HUES48 (cell line): ENCODE measurements at regions not wholly inside any gene's neighbourhood (a gene's known extent, or its start where the extent isn't known, plus 50 kb on each side); places are given as distances from the start of the nearest gene placed in this dataset.
"Not testable (repeated sequence)": the region's sequence is repeated elsewhere in the genome, so short reads cannot be mapped to it uniquely, and the experiment has no call there.

Experiments used
- H3K27ac ChIP-seq: one replicate; pipeline ENCODE4 v1.7.0; 2013; ENCODE audit warnings: low read depth, low read length, inconsistent platforms
- H3K27me3 ChIP-seq: 2 replicates; pipeline ENCODE4 v1.6.1; 2013; ENCODE audit warnings: mild to moderate bottlenecking, low read length; ENCODE audit not compliant: control insufficient read depth, insufficient read depth
- H3K36me3 ChIP-seq: 2 replicates; pipeline ENCODE4 v1.6.1; 2013; ENCODE audit warnings: low read length; ENCODE audit not compliant: control insufficient read depth, insufficient read depth
- H3K4me1 ChIP-seq: 2 replicates; pipeline ENCODE4 v1.6.1; 2013; ENCODE audit warnings: mild to moderate bottlenecking, low read length; ENCODE audit not compliant: control insufficient read depth, insufficient read depth
- H3K4me3 ChIP-seq: 2 replicates; pipeline ENCODE4 v1.5.1; 2013; ENCODE audit warnings: mild to moderate bottlenecking, low read depth, low read length
- H3K9ac ChIP-seq: 2 replicates; pipeline ENCODE4 v1.6.1; 2013; ENCODE audit warnings: mild to moderate bottlenecking, low read depth, low read length, moderate library complexity
- H3K9me3 ChIP-seq: 2 replicates; pipeline ENCODE4 v1.6.1; 2013; ENCODE audit warnings: low read length; ENCODE audit not compliant: control insufficient read depth, insufficient read depth

GRCh38 chr19:28601723-28602440 is 611.1 kb downstream of the UQCRFS1 start:
- H3K27ac ChIP-seq = no peak overlapping the region

GRCh38 chr19:28598861-28599260 is 614.1 kb downstream of the UQCRFS1 start:
- Histone ChIP-seq H3K9ac (no peak overlapping the region), H3K36me3 (no peaks in the 10 kb centered on the region), H3K27me3 (no peaks in the 10 kb centered on the region), H3K9me3 (no peaks in the 10 kb centered on the region), H3K27ac (no peak overlapping the region), H3K4me1 (no peaks in the 10 kb centered on the region), H3K4me3 (no peak overlapping the region)

More at GRCh38 chr19:28601723-28602440, 611.1 kb downstream of the UQCRFS1 start:
- Histone ChIP-seq H3K9me3 (peaks cover 13% of the 10 kb centered on the region; the same call in 1 of the 2 replicates), H3K4me1 (no peaks in the 10 kb centered on the region), H3K4me3 (no peak overlapping the region), H3K36me3 (no peaks in the 10 kb centered on the region; the same call in 1 of the 2 replicates), H3K27me3 (no peaks in the 10 kb centered on the region), H3K9ac (no peak overlapping the region)

- Histone ChIP-seq H3K27ac (no peak overlapping the region), H3K27me3 (no peaks in the 10 kb centered on the region), H3K4me3 (no peak overlapping the region), H3K4me1 (no peaks in the 10 kb centered on the region), H3K9me3 (no peaks in the 10 kb centered on the region), H3K36me3 (no peaks in the 10 kb centered on the region), H3K9ac (no peak overlapping the region)
Observed at GRCh38 chr19:28596561-28597071, 616.3 kb downstream of the UQCRFS1 start.

- Histone ChIP-seq H3K4me1 (no peaks in the 10 kb centered on the region), H3K36me3 (no peaks in the 10 kb centered on the region), H3K4me3 (no peak overlapping the region), H3K27me3 (no peaks in the 10 kb centered on the region), H3K9ac (no peak overlapping the region), H3K27ac (no peak overlapping the region), H3K9me3 (no peaks in the 10 kb centered on the region)
Observed at GRCh38 chr19:28595722-28596480, 617.0 kb downstream of the UQCRFS1 start.

- Histone ChIP-seq H3K27me3 (no peaks in the 10 kb centered on the region), H3K4me1 (no peaks in the 10 kb centered on the region)
Observed at GRCh38 chr19:28594737-28595136, 618.2 kb downstream of the UQCRFS1 start.

GRCh38 chr19:28589991-28590411 is 623.0 kb downstream of the UQCRFS1 start:
- H3K9ac ChIP-seq, H3K36me3 ChIP-seq, H3K27me3 ChIP-seq, H3K4me1 ChIP-seq, H3K4me3 ChIP-seq, H3K27ac ChIP-seq, H3K9me3 ChIP-seq: not testable (repeated sequence)

More at GRCh38 chr19:28594737-28595136, 618.2 kb downstream of the UQCRFS1 start:
- Histone ChIP-seq H3K9ac (no peak overlapping the region), H3K4me3 (no peak overlapping the region), H3K27ac (no peak overlapping the region), H3K9me3 (no peaks in the 10 kb centered on the region), H3K36me3 (no peaks in the 10 kb centered on the region)

- Histone ChIP-seq H3K9ac (no peak overlapping the region), H3K36me3 (no peaks in the 10 kb centered on the region), H3K27ac (no peak overlapping the region), H3K4me1 (peaks cover 24% of the 10 kb centered on the region), H3K9me3 (no peaks in the 10 kb centered on the region), H3K27me3 (no peaks in the 10 kb centered on the region), H3K4me3 (no peak overlapping the region)
Observed at GRCh38 chr19:28586474-28586873, 626.5 kb downstream of the UQCRFS1 start.

GRCh38 chr19:28585796-28586195 is 627.2 kb downstream of the UQCRFS1 start:
- Histone ChIP-seq H3K4me3 (no peak overlapping the region), H3K27ac (no peak overlapping the region), H3K4me1 (peaks cover 26% of the 10 kb centered on the region), H3K36me3 (no peaks in the 10 kb centered on the region), H3K9ac (no peak overlapping the region), H3K9me3 (no peaks in the 10 kb centered on the region), H3K27me3 (no peaks in the 10 kb centered on the region)

GRCh38 chr19:28583713-28584112 is 629.2 kb downstream of the UQCRFS1 start:
- H3K9ac ChIP-seq = no peak overlapping the region
- H3K36me3 ChIP-seq = no peaks in the 10 kb centered on the region
- H3K9me3 ChIP-seq = no peaks in the 10 kb centered on the region
- no peaks in the 10 kb centered on the region for H3K27me3 ChIP-seq
- no peak overlapping the region for H3K27ac ChIP-seq
- no peak overlapping the region for H3K4me3 ChIP-seq
- H3K4me1 ChIP-seq = peaks cover 39% of the 10 kb centered on the region

- Histone ChIP-seq H3K4me3 (no peak overlapping the region), H3K27ac (no peak overlapping the region), H3K4me1 (peaks cover 39% of the 10 kb centered on the region), H3K27me3 (no peaks in the 10 kb centered on the region), H3K9me3 (no peaks in the 10 kb centered on the region), H3K36me3 (no peaks in the 10 kb centered on the region), H3K9ac (no peak overlapping the region)
Observed at GRCh38 chr19:28583242-28583641, 629.7 kb downstream of the UQCRFS1 start.

GRCh38 chr19:28582796-28583195 is 630.2 kb downstream of the UQCRFS1 start:
- H3K9me3 ChIP-seq = no peaks in the 10 kb centered on the region
- H3K9ac ChIP-seq = no peak overlapping the region
- peaks cover 39% of the 10 kb centered on the region for H3K4me1 ChIP-seq
- no peak overlapping the region for H3K4me3 ChIP-seq
- no peaks in the 10 kb centered on the region for H3K27me3 ChIP-seq
- H3K36me3 ChIP-seq = no peaks in the 10 kb centered on the region
- H3K27ac ChIP-seq = no peak overlapping the region
